ENCODE measurements at regions not wholly inside any gene's neighbourhood (a gene's known extent, or its start where the extent isn't known, plus 50 kb on each side); places are given as distances from the start of the nearest gene placed in this dataset.

GRCh38 chr12:127343940-127344339, 923.0 kb upstream of the TMEM132C start:
- TF ChIP-seq, protein P1, sequence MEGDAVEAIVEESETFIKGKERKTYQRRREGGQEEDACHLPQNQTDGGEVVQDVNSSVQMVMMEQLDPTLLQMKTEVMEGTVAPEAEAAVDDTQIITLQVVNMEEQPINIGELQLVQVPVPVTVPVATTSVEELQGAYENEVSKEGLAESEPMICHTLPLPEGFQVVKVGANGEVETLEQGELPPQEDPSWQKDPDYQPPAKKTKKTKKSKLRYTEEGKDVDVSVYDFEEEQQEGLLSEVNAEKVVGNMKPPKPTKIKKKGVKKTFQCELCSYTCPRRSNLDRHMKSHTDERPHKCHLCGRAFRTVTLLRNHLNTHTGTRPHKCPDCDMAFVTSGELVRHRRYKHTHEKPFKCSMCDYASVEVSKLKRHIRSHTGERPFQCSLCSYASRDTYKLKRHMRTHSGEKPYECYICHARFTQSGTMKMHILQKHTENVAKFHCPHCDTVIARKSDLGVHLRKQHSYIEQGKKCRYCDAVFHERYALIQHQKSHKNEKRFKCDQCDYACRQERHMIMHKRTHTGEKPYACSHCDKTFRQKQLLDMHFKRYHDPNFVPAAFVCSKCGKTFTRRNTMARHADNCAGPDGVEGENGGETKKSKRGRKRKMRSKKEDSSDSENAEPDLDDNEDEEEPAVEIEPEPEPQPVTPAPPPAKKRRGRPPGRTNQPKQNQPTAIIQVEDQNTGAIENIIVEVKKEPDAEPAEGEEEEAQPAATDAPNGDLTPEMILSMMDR (IDR thresholded peaks at IDR 0.05), result no peak
- no peak for TF ChIP-seq POLR2A (IDR thresholded peaks at IDR 0.05)
